ENCODE measurements at regions not wholly inside any gene's neighbourhood (a gene's known extent, or its start where the extent isn't known, plus 50 kb on each side); places are given as distances from the start of the nearest gene placed in this dataset.

DNA sequence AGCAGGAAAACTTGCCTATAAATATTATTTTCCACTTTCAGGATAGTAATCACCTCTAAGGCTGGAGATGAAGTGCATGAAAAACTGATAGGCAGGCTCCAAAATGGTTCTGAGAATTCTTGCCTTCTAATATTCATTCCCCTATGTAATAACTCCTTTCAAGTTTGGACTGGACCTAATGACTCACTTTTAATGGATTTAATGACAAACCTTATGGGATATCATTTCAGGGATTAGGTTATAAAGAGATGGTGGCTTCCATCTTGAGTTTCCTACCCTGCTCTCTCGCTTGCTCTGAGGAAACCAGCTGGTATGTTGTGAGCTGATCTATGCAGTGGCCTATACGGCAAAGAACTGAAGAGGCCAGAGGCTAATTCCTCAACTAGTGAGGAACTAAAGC lies 192.0 kb downstream of the BCHE start (continued):
- TF ChIP-seq CAMTA2 (CRISPR knock-in tag; conservative IDR thresholded peaks at IDR 0.05) (no peak), NR4A1 (CRISPR knock-in tag; IDR thresholded peaks at IDR 0.05) (no peak), NR4A1 (tag; IDR thresholded peaks at IDR 0.05) (no peak), POLR2A (conservative IDR thresholded peaks at IDR 0.05) (no peak)

DNA sequence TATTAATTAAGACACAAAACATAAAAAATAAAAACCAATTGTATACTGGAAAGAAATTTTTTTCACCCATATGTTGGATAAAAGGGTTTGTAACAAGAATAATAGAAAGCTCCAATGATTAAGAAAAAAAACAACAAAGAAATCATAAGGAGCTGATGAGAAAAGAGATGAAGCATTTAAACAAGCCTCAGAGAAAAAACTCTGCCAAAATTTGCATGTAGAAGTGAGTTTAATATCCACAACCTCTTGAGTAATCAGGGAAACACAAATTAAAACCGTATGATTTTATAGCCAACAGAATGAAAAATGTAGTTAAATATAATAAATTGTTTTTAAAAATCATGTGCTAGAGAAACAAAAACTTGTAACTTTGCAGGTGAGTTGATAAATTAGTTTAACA lies 192.9 kb downstream of the BCHE start:
- POLR2A ChIA-PET, result no interaction called here
- WGBS (ENCODE audit: insufficient coverage, low coverage, missing lambda C conversion rate), result 0% methylated on average over 1 of the region's 1 CpG

More for the DNA sequence above, 192.9 kb downstream of the BCHE start:
- ATAC-seq (no peak), DNase-seq (ENCODE audit: extremely low read depth in 1 of 4, low spot score in 3 of 4) (no peak), FAIRE-seq (no peak)
- no peak overlapping the region for H3K4me3 ChIP-seq
- in situ Hi-C loops (cut with MboI), result no loop called here
- H3K27me3 ChIP-seq (ENCODE audit: control insufficient read depth in 2 of 2, insufficient read depth in 2 of 2, low read length in 2 of 2), result no peaks in the 10 kb centered on the region
- intact Hi-C loops (cut with micrococcal nuclease), result no loop called here
- no TSS peak for BruUV-seq (replicated peaks)
- H3K9me1 ChIP-seq (ENCODE audit: control insufficient read depth, insufficient read depth, low read length), result no peaks in the 10 kb centered on the region
- H3K4me1 ChIP-seq (replicated peaks in 1 of 2; ENCODE audit: control insufficient read depth in 2 of 2, insufficient read depth in 2 of 2, low read length in 2 of 2), result no peaks in the 10 kb centered on the region
- no peaks in the 10 kb centered on the region for H3K79me2 ChIP-seq (ENCODE audit: control insufficient read depth, insufficient read depth, low read length)
- no peak overlapping the region for H3K27ac ChIP-seq (ENCODE audit: extremely low read depth, low read depth, low read length)
- no peak overlapping the region for H2AFZ ChIP-seq (ENCODE audit: low read depth, low read length)
- no peaks in the 10 kb centered on the region for H4K20me1 ChIP-seq (replicated peaks; ENCODE audit: control insufficient read depth, insufficient read depth, low read length)
- CTCF ChIA-PET (ENCODE audit: low intra/inter-chr PET ratio), result no interaction called here
- H3K4me2 ChIP-seq (ENCODE audit: insufficient read depth, low read length), result no peak overlapping the region
- H3K9ac ChIP-seq (ENCODE audit: insufficient read depth in 1 of 2, low read depth in 2 of 2, low read length in 2 of 2), result no peak overlapping the region
- no peaks in the 10 kb centered on the region for H3K9me3 ChIP-seq (replicated peaks; ENCODE audit: control insufficient read depth, insufficient read depth, low read depth, low read length)
- no peaks in the 10 kb centered on the region for H3K36me3 ChIP-seq (ENCODE audit: control insufficient read depth, insufficient read depth, low read length)
- TF ChIP-seq ZNF124 (CRISPR knock-in tag; IDR thresholded peaks at IDR 0.05), result no peak
- TF ChIP-seq EP400 (IDR thresholded peaks at IDR 0.05), result no peak
- TF ChIP-seq, protein P1, sequence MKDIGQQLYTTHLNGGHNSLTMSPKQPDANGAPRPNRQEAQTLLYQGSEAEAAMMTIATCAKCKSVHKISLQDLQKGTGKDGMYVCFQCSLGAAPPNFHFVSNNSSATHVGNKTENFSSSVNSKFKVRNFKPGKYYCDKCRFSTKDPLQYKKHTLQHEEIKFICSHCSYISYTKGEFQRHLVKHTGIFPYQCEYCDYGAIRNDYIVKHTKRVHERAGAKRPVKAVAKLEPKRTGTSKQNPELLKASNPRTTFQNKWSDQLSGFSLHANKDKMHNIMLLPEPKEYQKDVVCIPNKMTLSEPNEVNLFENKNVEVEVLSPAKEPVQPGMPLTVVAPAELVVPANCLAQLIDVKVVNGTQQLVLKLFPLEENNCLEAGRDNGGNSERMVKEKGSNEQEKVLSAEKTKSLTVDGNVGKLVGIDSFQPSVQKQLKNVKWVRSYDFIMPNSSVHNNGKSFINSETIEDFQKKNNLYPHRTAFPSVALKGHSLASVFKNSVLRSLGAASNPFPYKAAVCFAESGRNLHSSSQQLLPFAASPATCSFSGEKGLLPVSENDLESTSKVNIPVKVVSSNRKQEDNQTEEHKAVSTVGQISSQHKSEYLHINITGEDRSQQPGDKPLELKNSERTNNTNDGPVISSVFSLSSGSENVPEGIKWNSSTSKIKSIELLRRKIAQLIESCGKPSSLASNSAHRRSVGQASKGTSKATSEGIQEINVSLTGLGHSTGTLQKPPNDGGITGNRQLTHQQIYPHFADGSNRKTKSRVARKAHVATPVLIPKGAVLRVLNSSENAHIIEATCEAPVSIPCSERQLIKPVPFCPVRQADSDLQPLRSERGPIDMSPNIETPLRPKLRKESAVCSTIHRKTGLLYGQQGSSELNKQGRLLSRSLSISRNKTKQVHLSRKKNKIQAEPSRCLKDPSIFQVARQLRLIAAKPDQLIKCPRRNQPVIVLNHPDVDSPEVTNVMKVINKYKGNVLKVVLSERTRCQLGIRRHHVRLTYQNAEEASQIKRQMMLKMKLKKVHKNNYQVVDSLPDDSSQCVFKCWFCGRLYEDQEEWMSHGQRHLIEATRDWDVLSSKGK (CRISPR knock-in tag; IDR thresholded peaks at IDR 0.05), result no peak
- no peak for TF ChIP-seq GABPA (tag; conservative IDR thresholded peaks at IDR 0.05; ENCODE audit: low read depth)
- no peak for TF ChIP-seq POLR2AphosphoS2 (IDR thresholded peaks at IDR 0.05; ENCODE audit: low read length)
- no peak for TF ChIP-seq ZNF75A (CRISPR knock-in tag; IDR thresholded peaks at IDR 0.05)
- no peak for TF ChIP-seq NCOA6 (IDR thresholded peaks at IDR 0.05)
- TF ChIP-seq JUND (IDR thresholded peaks at IDR 0.05; ENCODE audit: borderline replicate concordance, low read depth, low read length), result no peak
- TF ChIP-seq JUND (tag; IDR thresholded peaks at IDR 0.05; ENCODE audit: borderline replicate concordance, low read depth, low read length), result no peak
